ENCODE measurements at regions not wholly inside any gene's neighbourhood (a gene's known extent, or its start where the extent isn't known, plus 50 kb on each side); places are given as distances from the start of the nearest gene placed in this dataset.

DNA sequence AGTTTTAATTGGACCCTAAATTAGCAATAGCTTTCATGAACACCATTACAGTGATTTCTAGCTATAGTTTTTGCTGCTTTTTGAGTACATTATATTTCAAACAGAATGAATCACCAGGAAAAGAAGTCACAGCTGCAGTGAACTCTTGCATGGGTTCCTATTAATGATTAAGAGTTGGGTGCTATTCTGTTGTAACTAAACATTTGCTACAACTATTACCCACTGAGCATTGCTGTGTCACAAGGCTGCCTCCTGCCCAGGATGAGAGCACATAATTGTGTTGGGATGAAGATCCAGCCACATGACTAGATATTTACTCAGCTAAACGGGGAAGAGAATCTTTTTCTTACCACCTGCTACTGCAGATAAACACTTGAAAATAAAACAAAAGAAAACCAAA, 152.7 kb downstream of the GXYLT1 start:
- TF ChIP-seq FOXJ3 (CRISPR knock-in tag; IDR thresholded peaks at IDR 0.05; ENCODE audit: borderline replicate concordance) (no peak), HMGA2 (CRISPR knock-in tag; IDR thresholded peaks at IDR 0.05) (no peak), FOXK1 (CRISPR knock-in tag; IDR thresholded peaks at IDR 0.05) (no peak), MYBL2 (CRISPR knock-in tag; IDR thresholded peaks at IDR 0.05) (no peak), NR3C1 (CRISPR knock-in tag; conservative IDR thresholded peaks at IDR 0.05; ENCODE audit: low read depth) (no peak), IRF2 (CRISPR knock-in tag; IDR thresholded peaks at IDR 0.05; ENCODE audit: borderline replicate concordance, low read depth) (no peak), TP53 (CRISPR knock-in tag; IDR thresholded peaks at IDR 0.05) (no peak), ZBTB21 (CRISPR knock-in tag; IDR thresholded peaks at IDR 0.05; ENCODE audit: borderline replicate concordance) (no peak), NR1H2 (CRISPR knock-in tag; IDR thresholded peaks at IDR 0.05) (no peak), EMX1 (CRISPR knock-in tag; IDR thresholded peaks at IDR 0.05) (no peak)
- TF ChIP-seq, protein P1, sequence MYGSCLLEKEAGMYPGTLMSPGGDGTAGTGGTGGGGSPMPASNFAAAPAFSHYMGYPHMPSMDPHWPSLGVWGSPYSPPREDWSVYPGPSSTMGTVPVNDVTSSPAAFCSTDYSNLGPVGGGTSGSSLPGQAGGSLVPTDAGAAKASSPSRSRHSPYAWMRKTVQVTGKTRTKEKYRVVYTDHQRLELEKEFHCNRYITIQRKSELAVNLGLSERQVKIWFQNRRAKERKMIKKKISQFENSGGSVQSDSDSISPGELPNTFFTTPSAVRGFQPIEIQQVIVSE (CRISPR knock-in tag; IDR thresholded peaks at IDR 0.05; ENCODE audit: borderline replicate concordance) = no peak
- TF ChIP-seq, protein P2, sequence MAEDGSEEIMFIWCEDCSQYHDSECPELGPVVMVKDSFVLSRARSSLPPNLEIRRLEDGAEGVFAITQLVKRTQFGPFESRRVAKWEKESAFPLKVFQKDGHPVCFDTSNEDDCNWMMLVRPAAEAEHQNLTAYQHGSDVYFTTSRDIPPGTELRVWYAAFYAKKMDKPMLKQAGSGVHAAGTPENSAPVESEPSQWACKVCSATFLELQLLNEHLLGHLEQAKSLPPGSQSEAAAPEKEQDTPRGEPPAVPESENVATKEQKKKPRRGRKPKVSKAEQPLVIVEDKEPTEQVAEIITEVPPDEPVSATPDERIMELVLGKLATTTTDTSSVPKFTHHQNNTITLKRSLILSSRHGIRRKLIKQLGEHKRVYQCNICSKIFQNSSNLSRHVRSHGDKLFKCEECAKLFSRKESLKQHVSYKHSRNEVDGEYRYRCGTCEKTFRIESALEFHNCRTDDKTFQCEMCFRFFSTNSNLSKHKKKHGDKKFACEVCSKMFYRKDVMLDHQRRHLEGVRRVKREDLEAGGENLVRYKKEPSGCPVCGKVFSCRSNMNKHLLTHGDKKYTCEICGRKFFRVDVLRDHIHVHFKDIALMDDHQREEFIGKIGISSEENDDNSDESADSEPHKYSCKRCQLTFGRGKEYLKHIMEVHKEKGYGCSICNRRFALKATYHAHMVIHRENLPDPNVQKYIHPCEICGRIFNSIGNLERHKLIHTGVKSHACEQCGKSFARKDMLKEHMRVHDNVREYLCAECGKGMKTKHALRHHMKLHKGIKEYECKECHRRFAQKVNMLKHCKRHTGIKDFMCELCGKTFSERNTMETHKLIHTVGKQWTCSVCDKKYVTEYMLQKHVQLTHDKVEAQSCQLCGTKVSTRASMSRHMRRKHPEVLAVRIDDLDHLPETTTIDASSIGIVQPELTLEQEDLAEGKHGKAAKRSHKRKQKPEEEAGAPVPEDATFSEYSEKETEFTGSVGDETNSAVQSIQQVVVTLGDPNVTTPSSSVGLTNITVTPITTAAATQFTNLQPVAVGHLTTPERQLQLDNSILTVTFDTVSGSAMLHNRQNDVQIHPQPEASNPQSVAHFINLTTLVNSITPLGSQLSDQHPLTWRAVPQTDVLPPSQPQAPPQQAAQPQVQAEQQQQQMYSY (CRISPR knock-in tag; IDR thresholded peaks at IDR 0.05) = no peak
- TF ChIP-seq, protein P3, sequence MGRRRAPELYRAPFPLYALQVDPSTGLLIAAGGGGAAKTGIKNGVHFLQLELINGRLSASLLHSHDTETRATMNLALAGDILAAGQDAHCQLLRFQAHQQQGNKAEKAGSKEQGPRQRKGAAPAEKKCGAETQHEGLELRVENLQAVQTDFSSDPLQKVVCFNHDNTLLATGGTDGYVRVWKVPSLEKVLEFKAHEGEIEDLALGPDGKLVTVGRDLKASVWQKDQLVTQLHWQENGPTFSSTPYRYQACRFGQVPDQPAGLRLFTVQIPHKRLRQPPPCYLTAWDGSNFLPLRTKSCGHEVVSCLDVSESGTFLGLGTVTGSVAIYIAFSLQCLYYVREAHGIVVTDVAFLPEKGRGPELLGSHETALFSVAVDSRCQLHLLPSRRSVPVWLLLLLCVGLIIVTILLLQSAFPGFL (CRISPR knock-in tag; IDR thresholded peaks at IDR 0.05; ENCODE audit: borderline replicate concordance) = no peak
- TF ChIP-seq, protein P4, sequence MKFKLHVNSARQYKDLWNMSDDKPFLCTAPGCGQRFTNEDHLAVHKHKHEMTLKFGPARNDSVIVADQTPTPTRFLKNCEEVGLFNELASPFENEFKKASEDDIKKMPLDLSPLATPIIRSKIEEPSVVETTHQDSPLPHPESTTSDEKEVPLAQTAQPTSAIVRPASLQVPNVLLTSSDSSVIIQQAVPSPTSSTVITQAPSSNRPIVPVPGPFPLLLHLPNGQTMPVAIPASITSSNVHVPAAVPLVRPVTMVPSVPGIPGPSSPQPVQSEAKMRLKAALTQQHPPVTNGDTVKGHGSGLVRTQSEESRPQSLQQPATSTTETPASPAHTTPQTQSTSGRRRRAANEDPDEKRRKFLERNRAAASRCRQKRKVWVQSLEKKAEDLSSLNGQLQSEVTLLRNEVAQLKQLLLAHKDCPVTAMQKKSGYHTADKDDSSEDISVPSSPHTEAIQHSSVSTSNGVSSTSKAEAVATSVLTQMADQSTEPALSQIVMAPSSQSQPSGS (CRISPR knock-in tag; IDR thresholded peaks at IDR 0.05; ENCODE audit: borderline replicate concordance, low read depth) = no peak
- TF ChIP-seq, protein P5, sequence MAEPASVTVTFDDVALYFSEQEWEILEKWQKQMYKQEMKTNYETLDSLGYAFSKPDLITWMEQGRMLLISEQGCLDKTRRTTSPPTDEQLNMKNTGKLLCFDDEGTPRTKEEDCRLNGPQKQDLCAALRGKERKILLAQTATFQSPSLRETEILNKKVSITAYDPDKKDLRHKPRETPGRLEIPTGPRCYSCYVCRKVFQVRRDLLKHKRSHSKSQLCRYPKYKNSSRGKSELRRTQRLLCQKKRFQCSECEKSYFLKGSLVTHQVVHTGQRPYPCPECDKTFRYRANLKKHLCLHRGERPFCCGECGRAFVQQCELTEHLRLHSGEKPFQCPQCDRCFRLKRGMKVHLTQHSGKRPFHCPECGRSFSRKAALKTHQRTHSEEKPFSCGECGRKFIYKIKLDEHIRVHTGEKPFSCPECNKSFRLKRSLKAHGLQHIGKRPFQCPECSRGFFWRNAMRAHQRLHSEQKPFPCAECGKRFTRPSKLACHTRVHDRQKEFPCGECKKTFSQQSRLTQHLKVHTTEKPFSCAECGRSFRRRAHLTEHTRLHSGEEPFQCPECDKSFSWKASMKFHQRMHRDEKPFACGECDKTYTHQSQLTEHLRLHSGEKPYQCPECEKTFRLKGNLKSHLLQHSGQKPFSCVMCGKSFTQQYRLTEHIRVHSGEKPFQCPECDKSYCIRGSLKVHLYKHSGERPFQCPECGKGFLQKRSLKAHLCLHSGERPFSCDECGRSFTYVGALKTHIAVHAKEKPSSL (CRISPR knock-in tag; conservative IDR thresholded peaks at IDR 0.05) = no peak
- no peaks in the 10 kb centered on the region for H3K27me3 Mint-ChIP-seq (ENCODE audit: low read depth)
- no peaks in the 10 kb centered on the region for H3K4me1 Mint-ChIP-seq
- no peak for ATAC-seq
- DNase-seq (ENCODE audit: low spot score) = no peak
- H3K36me3 Mint-ChIP-seq = peaks cover 2% of the 10 kb centered on the region; the same call in 1 of the 2 replicates
- ChIA-PET POLR2A (no interaction called here), CTCF (interaction anchor here (1.1 kb wide), 1 partner anchor 9 kb away, joined by 4 read pairs; no protein-coding TSS in a partner anchor)
- no peak overlapping the region for H3K27ac Mint-ChIP-seq
- H3K4me3 Mint-ChIP-seq = no peak overlapping the region
- H3K9me3 Mint-ChIP-seq = peaks cover 19% of the 10 kb centered on the region

DNA sequence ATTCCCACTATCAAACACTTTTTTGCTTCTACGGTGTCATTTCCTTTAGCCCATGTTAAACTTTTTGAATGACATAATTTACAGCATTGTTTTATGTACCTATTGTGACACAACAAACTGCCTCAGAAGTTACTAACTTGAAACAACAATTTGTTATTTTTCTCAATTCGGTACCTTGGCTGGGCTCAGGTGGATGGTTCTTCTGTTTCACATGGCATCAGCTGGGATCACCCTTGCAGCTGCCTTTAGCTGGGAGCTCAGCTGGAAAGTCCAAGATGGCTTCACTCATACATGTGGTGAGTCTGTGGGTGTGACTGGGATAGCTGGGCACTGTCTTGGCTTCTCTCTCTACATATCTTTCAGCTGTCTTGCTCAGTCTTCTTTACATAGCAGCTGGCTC, 156.0 kb downstream of the GXYLT1 start:
- H3K9me3 Mint-ChIP-seq = peaks cover 26% of the 10 kb centered on the region
- H3K27me3 Mint-ChIP-seq (ENCODE audit: low read depth) = no peaks in the 10 kb centered on the region
- ATAC-seq = no peak
- no peak for TF ChIP-seq HMGA2 (CRISPR knock-in tag; IDR thresholded peaks at IDR 0.05)
- TF ChIP-seq, protein P6, sequence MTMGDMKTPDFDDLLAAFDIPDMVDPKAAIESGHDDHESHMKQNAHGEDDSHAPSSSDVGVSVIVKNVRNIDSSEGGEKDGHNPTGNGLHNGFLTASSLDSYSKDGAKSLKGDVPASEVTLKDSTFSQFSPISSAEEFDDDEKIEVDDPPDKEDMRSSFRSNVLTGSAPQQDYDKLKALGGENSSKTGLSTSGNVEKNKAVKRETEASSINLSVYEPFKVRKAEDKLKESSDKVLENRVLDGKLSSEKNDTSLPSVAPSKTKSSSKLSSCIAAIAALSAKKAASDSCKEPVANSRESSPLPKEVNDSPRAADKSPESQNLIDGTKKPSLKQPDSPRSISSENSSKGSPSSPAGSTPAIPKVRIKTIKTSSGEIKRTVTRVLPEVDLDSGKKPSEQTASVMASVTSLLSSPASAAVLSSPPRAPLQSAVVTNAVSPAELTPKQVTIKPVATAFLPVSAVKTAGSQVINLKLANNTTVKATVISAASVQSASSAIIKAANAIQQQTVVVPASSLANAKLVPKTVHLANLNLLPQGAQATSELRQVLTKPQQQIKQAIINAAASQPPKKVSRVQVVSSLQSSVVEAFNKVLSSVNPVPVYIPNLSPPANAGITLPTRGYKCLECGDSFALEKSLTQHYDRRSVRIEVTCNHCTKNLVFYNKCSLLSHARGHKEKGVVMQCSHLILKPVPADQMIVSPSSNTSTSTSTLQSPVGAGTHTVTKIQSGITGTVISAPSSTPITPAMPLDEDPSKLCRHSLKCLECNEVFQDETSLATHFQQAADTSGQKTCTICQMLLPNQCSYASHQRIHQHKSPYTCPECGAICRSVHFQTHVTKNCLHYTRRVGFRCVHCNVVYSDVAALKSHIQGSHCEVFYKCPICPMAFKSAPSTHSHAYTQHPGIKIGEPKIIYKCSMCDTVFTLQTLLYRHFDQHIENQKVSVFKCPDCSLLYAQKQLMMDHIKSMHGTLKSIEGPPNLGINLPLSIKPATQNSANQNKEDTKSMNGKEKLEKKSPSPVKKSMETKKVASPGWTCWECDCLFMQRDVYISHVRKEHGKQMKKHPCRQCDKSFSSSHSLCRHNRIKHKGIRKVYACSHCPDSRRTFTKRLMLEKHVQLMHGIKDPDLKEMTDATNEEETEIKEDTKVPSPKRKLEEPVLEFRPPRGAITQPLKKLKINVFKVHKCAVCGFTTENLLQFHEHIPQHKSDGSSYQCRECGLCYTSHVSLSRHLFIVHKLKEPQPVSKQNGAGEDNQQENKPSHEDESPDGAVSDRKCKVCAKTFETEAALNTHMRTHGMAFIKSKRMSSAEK (CRISPR knock-in tag; IDR thresholded peaks at IDR 0.05; ENCODE audit: borderline replicate concordance) = no peak
- TF ChIP-seq FOXK1 (CRISPR knock-in tag; IDR thresholded peaks at IDR 0.05) = no peak
- no peak for TF ChIP-seq CREM (CRISPR knock-in tag; IDR thresholded peaks at IDR 0.05)
- no peak for TF ChIP-seq PRRX2 (CRISPR knock-in tag; IDR thresholded peaks at IDR 0.05)
- no peak for TF ChIP-seq SMAD4 (CRISPR knock-in tag; IDR thresholded peaks at IDR 0.05)
- TF ChIP-seq, protein P7, sequence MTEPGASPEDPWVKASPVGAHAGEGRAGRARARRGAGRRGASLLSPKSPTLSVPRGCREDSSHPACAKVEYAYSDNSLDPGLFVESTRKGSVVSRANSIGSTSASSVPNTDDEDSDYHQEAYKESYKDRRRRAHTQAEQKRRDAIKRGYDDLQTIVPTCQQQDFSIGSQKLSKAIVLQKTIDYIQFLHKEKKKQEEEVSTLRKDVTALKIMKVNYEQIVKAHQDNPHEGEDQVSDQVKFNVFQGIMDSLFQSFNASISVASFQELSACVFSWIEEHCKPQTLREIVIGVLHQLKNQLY (CRISPR knock-in tag; IDR thresholded peaks at IDR 0.05) = no peak
- TF ChIP-seq SMAD3 (CRISPR knock-in tag; IDR thresholded peaks at IDR 0.05; ENCODE audit: borderline replicate concordance) = no peak

More for the DNA sequence above, 156.0 kb downstream of the GXYLT1 start:
- peaks cover 2% of the 10 kb centered on the region; the same call in 1 of the 2 replicates for H3K36me3 Mint-ChIP-seq
- no peak overlapping the region for H3K4me3 Mint-ChIP-seq
- H3K4me1 Mint-ChIP-seq = peaks cover 3% of the 10 kb centered on the region
- no peak overlapping the region for H3K27ac Mint-ChIP-seq
- no peak for DNase-seq (ENCODE audit: low spot score)
- ChIA-PET CTCF (no interaction called here), POLR2A (no interaction called here)

Measured in WTC11 (cell line).